ENCODE measurements at regions not wholly inside any gene's neighbourhood (a gene's known extent, or its start where the extent isn't known, plus 50 kb on each side); places are given as distances from the start of the nearest gene placed in this dataset.

DNA sequence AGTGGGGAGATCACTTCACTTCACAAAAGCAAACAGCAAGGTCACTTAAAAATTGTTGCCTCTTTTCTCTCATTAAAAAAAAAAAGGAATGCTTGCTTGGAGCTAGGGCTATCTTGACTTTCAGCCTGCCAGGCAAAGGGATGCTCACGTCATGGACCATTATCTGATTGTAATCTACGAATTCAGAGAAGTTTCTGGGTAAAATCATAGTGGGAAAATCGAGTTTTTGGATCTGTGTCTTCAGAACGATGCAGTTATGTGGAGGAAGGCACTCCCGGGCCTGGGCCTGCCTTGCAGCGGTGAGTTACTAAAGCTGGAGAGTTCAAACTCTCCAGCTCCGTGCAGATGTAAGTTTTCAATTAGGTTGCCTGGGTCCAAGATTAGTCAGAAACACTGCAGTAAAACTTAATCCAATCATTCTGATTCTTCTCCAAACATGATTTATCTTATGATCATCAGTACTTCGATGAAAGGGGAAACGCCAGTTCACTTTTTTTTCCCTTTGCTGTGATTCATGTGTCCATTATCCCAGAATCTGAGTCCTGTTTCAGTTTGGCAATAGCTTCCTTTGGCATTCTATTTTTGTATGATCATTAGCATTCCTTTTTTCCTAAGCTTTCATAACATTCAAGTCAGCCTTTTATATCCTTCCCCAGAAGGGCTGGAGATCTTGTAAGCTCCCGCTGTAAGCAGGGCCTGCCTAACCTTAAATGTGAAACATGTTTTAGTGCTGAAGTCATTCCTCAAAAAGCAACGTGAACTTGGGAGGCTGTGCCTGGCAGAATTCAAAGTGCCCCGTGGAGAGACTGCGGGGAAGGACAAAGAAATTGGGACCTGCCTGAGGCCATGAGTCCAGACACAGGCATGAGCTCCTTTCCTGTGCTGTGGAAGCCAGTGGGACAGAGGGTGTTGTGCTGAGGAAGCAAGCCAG, 119.3 kb upstream of the TWIST2 start:
- TF ChIP-seq POLR2A (IDR thresholded peaks at IDR 0.05; ENCODE audit: low read length), result no peak
- no peak for TF ChIP-seq GATA1 (IDR thresholded peaks at IDR 0.05; ENCODE audit: low read depth, low read length)
